ENCODE measurements at regions not wholly inside any gene's neighbourhood (a gene's known extent, or its start where the extent isn't known, plus 50 kb on each side); places are given as distances from the start of the nearest gene placed in this dataset.

DNA sequence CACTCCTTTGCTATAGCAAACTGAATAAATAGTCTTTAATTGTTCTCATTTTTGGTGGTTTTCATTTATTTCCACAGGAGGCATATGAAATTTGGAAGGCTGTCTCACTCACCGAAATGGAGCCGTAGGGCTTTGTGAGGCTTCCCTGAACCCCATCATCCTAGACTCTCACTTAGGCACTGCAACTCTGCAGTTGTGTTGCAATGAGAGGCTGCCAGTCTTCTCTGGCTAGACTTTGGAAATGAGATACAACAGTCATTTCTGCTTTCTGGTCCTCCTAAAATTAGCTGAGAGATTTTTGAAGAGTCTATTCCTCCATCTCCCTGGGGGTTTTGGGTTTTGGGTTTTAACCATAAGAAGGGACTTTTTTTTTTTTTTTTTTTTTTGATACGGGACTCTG, 146.5 kb downstream of the SH3BGRL start:
- Histone ChIP-seq H3K79me2 (ENCODE audit: low read length) (no peaks in the 10 kb centered on the region), H3K9ac (ENCODE audit: low read length) (no peak overlapping the region)
- TF ChIP-seq, protein P1, sequence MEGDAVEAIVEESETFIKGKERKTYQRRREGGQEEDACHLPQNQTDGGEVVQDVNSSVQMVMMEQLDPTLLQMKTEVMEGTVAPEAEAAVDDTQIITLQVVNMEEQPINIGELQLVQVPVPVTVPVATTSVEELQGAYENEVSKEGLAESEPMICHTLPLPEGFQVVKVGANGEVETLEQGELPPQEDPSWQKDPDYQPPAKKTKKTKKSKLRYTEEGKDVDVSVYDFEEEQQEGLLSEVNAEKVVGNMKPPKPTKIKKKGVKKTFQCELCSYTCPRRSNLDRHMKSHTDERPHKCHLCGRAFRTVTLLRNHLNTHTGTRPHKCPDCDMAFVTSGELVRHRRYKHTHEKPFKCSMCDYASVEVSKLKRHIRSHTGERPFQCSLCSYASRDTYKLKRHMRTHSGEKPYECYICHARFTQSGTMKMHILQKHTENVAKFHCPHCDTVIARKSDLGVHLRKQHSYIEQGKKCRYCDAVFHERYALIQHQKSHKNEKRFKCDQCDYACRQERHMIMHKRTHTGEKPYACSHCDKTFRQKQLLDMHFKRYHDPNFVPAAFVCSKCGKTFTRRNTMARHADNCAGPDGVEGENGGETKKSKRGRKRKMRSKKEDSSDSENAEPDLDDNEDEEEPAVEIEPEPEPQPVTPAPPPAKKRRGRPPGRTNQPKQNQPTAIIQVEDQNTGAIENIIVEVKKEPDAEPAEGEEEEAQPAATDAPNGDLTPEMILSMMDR (IDR thresholded peaks at IDR 0.05; ENCODE audit: low read depth, low read length), result no peak
- TF ChIP-seq EZH2phosphoT487 (IDR thresholded peaks at IDR 0.05; ENCODE audit: low read depth), result no peak

GRCh38 chrX:81354954-81355353, 153.1 kb downstream of the SH3BGRL start:
- Histone ChIP-seq H3K36me3 (replicated peaks; ENCODE audit: low read depth, low read length) (no peaks in the 10 kb centered on the region), H3K27ac (ENCODE audit: low read length) (no peak overlapping the region), H2AFZ (ENCODE audit: low read depth, low read length) (no peak overlapping the region), H3K4me2 (ENCODE audit: low read length) (no peak overlapping the region), H3K27me3 (ENCODE audit: low read depth, low read length) (no peaks in the 10 kb centered on the region), H3K9me3 (ENCODE audit: insufficient read depth, low read length) (no peaks in the 10 kb centered on the region), H3K79me2 (ENCODE audit: low read length) (no peaks in the 10 kb centered on the region), H3K4me3 (ENCODE audit: low read length) (no peak overlapping the region), H3K9ac (ENCODE audit: low read length) (no peak overlapping the region), H4K20me1 (ENCODE audit: insufficient read depth, low read length) (no peaks in the 10 kb centered on the region), H3K4me1 (ENCODE audit: low read length) (no peaks in the 10 kb centered on the region)
- no peak for TF ChIP-seq EZH2phosphoT487 (IDR thresholded peaks at IDR 0.05; ENCODE audit: low read depth)
- TF ChIP-seq, protein P1 (IDR thresholded peaks at IDR 0.05; ENCODE audit: low read depth, low read length), result no peak

More for the DNA sequence above, 146.5 kb downstream of the SH3BGRL start:
- no peak overlapping the region for H3K4me3 ChIP-seq (ENCODE audit: low read length)
- no peaks in the 10 kb centered on the region for H3K4me1 ChIP-seq (ENCODE audit: low read length)
- H3K9me3 ChIP-seq (ENCODE audit: insufficient read depth, low read length), result no peaks in the 10 kb centered on the region
- no peak overlapping the region for H3K27ac ChIP-seq (ENCODE audit: low read length)
- H4K20me1 ChIP-seq (ENCODE audit: insufficient read depth, low read length), result no peaks in the 10 kb centered on the region
- no peak overlapping the region for H2AFZ ChIP-seq (ENCODE audit: low read depth, low read length)
- no peak overlapping the region for H3K4me2 ChIP-seq (ENCODE audit: low read length)
- H3K36me3 ChIP-seq (replicated peaks; ENCODE audit: low read depth, low read length), result no peaks in the 10 kb centered on the region
- H3K27me3 ChIP-seq (ENCODE audit: low read depth, low read length), result no peaks in the 10 kb centered on the region

DNA sequence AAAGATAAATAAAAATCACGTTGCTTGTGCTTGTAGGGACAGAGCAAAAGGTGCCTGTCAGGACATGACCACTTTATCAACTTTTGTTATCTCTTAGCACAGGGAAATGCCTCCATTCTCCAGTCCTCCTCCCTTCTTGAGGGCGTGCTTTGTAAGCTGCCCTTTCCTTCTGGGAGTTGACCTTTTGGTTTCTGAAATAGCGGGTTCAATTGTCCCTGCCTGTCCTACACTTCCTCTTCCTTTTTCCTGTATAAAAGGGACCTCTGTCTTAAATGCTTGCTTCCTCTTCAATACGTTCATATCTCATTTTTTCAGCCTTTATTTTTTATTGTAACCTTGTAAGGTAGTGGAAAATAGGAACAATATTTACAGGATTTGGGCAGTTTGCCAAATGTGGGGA, 153.5 kb downstream of the SH3BGRL start:
- H3K79me2 ChIP-seq (ENCODE audit: low read length), result no peaks in the 10 kb centered on the region
- no peak overlapping the region for H3K27ac ChIP-seq (ENCODE audit: low read length)
- H3K4me3 ChIP-seq (ENCODE audit: low read length), result no peak overlapping the region
- H3K4me2 ChIP-seq (ENCODE audit: low read length), result no peak overlapping the region
- no peak overlapping the region for H2AFZ ChIP-seq (ENCODE audit: low read depth, low read length)
- H3K36me3 ChIP-seq (replicated peaks; ENCODE audit: low read depth, low read length), result no peaks in the 10 kb centered on the region
- no peaks in the 10 kb centered on the region for H4K20me1 ChIP-seq (ENCODE audit: insufficient read depth, low read length)
- no peak overlapping the region for H3K9ac ChIP-seq (ENCODE audit: low read length)
- H3K4me1 ChIP-seq (ENCODE audit: low read length), result no peaks in the 10 kb centered on the region
- H3K9me3 ChIP-seq (ENCODE audit: insufficient read depth, low read length), result no peaks in the 10 kb centered on the region
- no peak for TF ChIP-seq EZH2phosphoT487 (IDR thresholded peaks at IDR 0.05; ENCODE audit: low read depth)
- TF ChIP-seq, protein P1 (IDR thresholded peaks at IDR 0.05; ENCODE audit: low read depth, low read length), result no peak
- no peaks in the 10 kb centered on the region for H3K27me3 ChIP-seq (ENCODE audit: low read depth, low read length)

DNA sequence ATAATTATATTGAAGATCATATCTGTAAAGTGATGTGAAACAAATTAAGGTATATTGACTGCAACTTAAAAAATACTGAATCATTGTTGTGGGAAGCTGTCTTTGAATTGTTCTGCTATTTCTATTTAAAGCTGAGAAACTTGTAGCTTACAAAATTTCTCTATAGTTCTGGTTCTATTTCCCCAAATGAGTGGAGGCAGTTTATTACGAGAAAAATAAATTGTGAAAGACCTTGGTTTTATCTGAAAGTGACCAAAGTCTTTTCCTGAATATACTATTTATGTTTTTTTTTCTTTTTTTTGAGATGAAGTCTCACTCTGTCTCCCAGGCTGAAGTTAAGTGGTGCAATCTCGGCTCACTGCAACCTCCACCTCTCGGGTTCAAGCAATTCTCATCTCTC, 165.4 kb downstream of the SH3BGRL start:
- Histone ChIP-seq H3K9me3 (ENCODE audit: insufficient read depth, low read length) (no peaks in the 10 kb centered on the region), H2AFZ (ENCODE audit: low read depth, low read length) (no peak overlapping the region), H3K4me1 (ENCODE audit: low read length) (no peaks in the 10 kb centered on the region), H3K9ac (ENCODE audit: low read length) (no peak overlapping the region), H4K20me1 (ENCODE audit: insufficient read depth, low read length) (no peaks in the 10 kb centered on the region), H3K27ac (ENCODE audit: low read length) (no peak overlapping the region), H3K36me3 (replicated peaks; ENCODE audit: low read depth, low read length) (no peaks in the 10 kb centered on the region), H3K4me3 (ENCODE audit: low read length) (no peak overlapping the region), H3K27me3 (ENCODE audit: low read depth, low read length) (no peaks in the 10 kb centered on the region), H3K79me2 (ENCODE audit: low read length) (no peaks in the 10 kb centered on the region), H3K4me2 (ENCODE audit: low read length) (no peak overlapping the region)
- no peak for TF ChIP-seq EZH2phosphoT487 (IDR thresholded peaks at IDR 0.05; ENCODE audit: low read depth)
- TF ChIP-seq, protein P1 (IDR thresholded peaks at IDR 0.05; ENCODE audit: low read depth, low read length), result no peak
